GM12892 (cell line): ENCODE measurements at regions not wholly inside any gene's neighbourhood (a gene's known extent, or its start where the extent isn't known, plus 50 kb on each side); places are given as distances from the start of the nearest gene placed in this dataset.
"Not testable (repeated sequence)": the region's sequence is repeated elsewhere in the genome, so short reads cannot be mapped to it uniquely, and the experiment has no call there.

ENCODE experiments used
- POLR2A ChIP-seq: IDR thresholded peaks from 2 replicates; pipeline ENCODE4 v1.6.1; 2011; ENCODE audit warnings: low read depth, low read length, control low read depth
- POLR2AphosphoS5 ChIP-seq: IDR thresholded peaks from 2 replicates; pipeline ENCODE4 v1.6.1; 2011; ENCODE audit warnings: low read depth, low read length, control low read depth
- TAF1 ChIP-seq: IDR thresholded peaks from 2 replicates; pipeline ENCODE4 v1.6.1; 2011; ENCODE audit warnings: low read depth, mild to moderate bottlenecking, control low read depth, low read length, borderline replicate concordance

- not testable (repeated sequence) for TF ChIP-seq POLR2A, POLR2AphosphoS5, TAF1
These were observed 87.3 kb downstream of the ASB1 start for GRCh38 chr2:238514024-238514423.
